Neural progenitor cell (in vitro differentiated cells): ENCODE measurements at regions not wholly inside any gene's neighbourhood (a gene's known extent, or its start where the extent isn't known, plus 50 kb on each side); places are given as distances from the start of the nearest gene placed in this dataset.

Experiments used
- EZH2 ChIP-seq: fragments of 200-600 bp; sonication (generic); IDR thresholded peaks from 2 replicates; pipeline ENCODE4 v1.6.1; 2017; ENCODE audit warnings: antibody characterized with exemption, mild to moderate bottlenecking, moderate library complexity
- EZH2phosphoT487 ChIP-seq: fragments of 200-600 bp; sonication (generic); IDR thresholded peaks from 2 replicates; pipeline ENCODE4 v1.6.1; 2017; ENCODE audit warnings: antibody characterized with exemption
- TF ChIP-seq, protein P1 (sequence below): fragments of 200-600 bp; sonication (generic); IDR thresholded peaks from 2 replicates; pipeline ENCODE4 v1.5.1; 2017; ENCODE audit warnings: antibody characterized with exemption, mild to moderate bottlenecking

GRCh38 chr14:95774265-95775160 lies 60.6 kb upstream of the TCL1A start:
- TF ChIP-seq, protein P1, sequence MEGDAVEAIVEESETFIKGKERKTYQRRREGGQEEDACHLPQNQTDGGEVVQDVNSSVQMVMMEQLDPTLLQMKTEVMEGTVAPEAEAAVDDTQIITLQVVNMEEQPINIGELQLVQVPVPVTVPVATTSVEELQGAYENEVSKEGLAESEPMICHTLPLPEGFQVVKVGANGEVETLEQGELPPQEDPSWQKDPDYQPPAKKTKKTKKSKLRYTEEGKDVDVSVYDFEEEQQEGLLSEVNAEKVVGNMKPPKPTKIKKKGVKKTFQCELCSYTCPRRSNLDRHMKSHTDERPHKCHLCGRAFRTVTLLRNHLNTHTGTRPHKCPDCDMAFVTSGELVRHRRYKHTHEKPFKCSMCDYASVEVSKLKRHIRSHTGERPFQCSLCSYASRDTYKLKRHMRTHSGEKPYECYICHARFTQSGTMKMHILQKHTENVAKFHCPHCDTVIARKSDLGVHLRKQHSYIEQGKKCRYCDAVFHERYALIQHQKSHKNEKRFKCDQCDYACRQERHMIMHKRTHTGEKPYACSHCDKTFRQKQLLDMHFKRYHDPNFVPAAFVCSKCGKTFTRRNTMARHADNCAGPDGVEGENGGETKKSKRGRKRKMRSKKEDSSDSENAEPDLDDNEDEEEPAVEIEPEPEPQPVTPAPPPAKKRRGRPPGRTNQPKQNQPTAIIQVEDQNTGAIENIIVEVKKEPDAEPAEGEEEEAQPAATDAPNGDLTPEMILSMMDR, result peak; percentile 95
- TF ChIP-seq EZH2, result no peak
- no peak for TF ChIP-seq EZH2phosphoT487
